GM12878 (cell line): ENCODE measurements at regions not wholly inside any gene's neighbourhood (a gene's known extent, or its start where the extent isn't known, plus 50 kb on each side); places are given as distances from the start of the nearest gene placed in this dataset.

Experiments
- ATAC-seq: fragments of 200-7000 bp; cut with Tn5 transposase; 3 replicates; pipeline ENCODE4 v1.9.1; 2020; ENCODE audit warnings: mild to moderate bottlenecking, moderate library complexity
- BruUV-seq: library from RNA; stranded (reverse); fragments of 400-500 nt; replicated peaks from 2 replicates; lab custom pipeline; 2021; lab: Mats Ljungman, UMichigan
- CTCF ChIA-PET: fragments of 300-600 bp; sonication (Branson Sonifier 250); formaldehyde crosslinking; extraction: SDS; loops from one replicate; lab custom pipeline; 2021; ENCODE audit warnings: inconsistent platforms; lab: Yijun Ruan, JAX
- POLR2A ChIA-PET: fragments of 350-600 bp; formaldehyde crosslinking; extraction: SDS; loops from one replicate; lab custom pipeline; 2021; ENCODE audit warnings: inconsistent platforms; lab: Charles Lee
- RAD21 ChIA-PET: fragments of 300-600 bp; sonication (Branson Sonifier 250); formaldehyde crosslinking; loops from one replicate; lab custom pipeline; 2023; ENCODE audit warnings: antibody characterized with exemption; ENCODE audit not compliant: unreplicated experiment; lab: Charles Lee
- SMC1A ChIA-PET: fragments of 300-600 bp; sonication (Branson Sonifier 250); formaldehyde crosslinking; loops from one replicate; lab custom pipeline; 2023; ENCODE audit not compliant: unreplicated experiment, uncharacterized antibody; lab: Charles Lee
- DNase-seq: peaks from one replicate; pipeline ENCODE4 v3.0.0-alpha.2; 2011; ENCODE audit warnings: low read depth, low spot score
- FAIRE-seq: peaks from 3 replicates; lab custom pipeline; 2011; peaks lifted over from hg19 to GRCh38; lab: Jason Lieb, UNC
- H2AFZ ChIP-seq: 2 replicates; pipeline ENCODE4 v1.6.0; 2011; ENCODE audit warnings: low read depth, low read length, control low read depth; ENCODE audit not compliant: control insufficient read depth
- H3K27ac ChIP-seq: 2 replicates; pipeline ENCODE4 v1.5.1; 2011; ENCODE audit warnings: control low read depth; ENCODE audit not compliant: control insufficient read depth, insufficient read depth
- H3K27me3 ChIP-seq, 2 experiments: replicated peaks in 1 of 2; 2 replicates each; pipeline versions ENCODE4 v1.6.0 to v1.6.1; 2011; ENCODE audit warnings: low read length in 1 of 2; ENCODE audit not compliant: control insufficient read depth in 2 of 2, insufficient read depth in 2 of 2
- H3K36me3 ChIP-seq, 2 experiments: 2 replicates each; pipeline ENCODE4 v1.5.1; 2011; ENCODE audit warnings: low read length in 1 of 2; ENCODE audit not compliant: control insufficient read depth in 2 of 2, insufficient read depth in 2 of 2
- H3K4me1 ChIP-seq: 2 replicates; pipeline ENCODE4 v1.6.1; 2011; ENCODE audit warnings: mild to moderate bottlenecking, low read length, moderate library complexity, mixed read lengths; ENCODE audit not compliant: control insufficient read depth, insufficient read depth
- H3K4me2 ChIP-seq: 2 replicates; pipeline ENCODE4 v1.6.0; 2011; ENCODE audit warnings: control low read depth; ENCODE audit not compliant: control insufficient read depth, insufficient read depth
- H3K4me3 ChIP-seq: fragments of 200-600 bp; sonication (generic); 2 replicates; pipeline ENCODE4 v1.5.1; 2016
- H3K79me2 ChIP-seq: 2 replicates; pipeline ENCODE4 v1.6.0; 2011; ENCODE audit warnings: low read length; ENCODE audit not compliant: control insufficient read depth, insufficient read depth
- H3K9ac ChIP-seq: 2 replicates; pipeline ENCODE4 v1.8.0; 2011; ENCODE audit warnings: low read length, control low read depth, mixed read lengths; ENCODE audit not compliant: control insufficient read depth, insufficient read depth
- H3K9me3 ChIP-seq: replicated peaks from 3 replicates; pipeline ENCODE4 v1.5.1; 2011; ENCODE audit warnings: mild to moderate bottlenecking, low read length; ENCODE audit not compliant: control insufficient read depth, insufficient read depth
- H4K20me1 ChIP-seq: 2 replicates; pipeline ENCODE4 v1.6.0; 2011; ENCODE audit not compliant: control insufficient read depth, insufficient read depth
- BACH1 ChIP-seq: fragments of 450-650 bp; IDR thresholded peaks from 2 replicates; pipeline ENCODE4 v1.6.1; 2017; ENCODE audit warnings: mild to moderate bottlenecking, borderline replicate concordance
- BCL3 ChIP-seq: IDR thresholded peaks from 2 replicates; pipeline ENCODE4 v1.6.1; 2011; ENCODE audit warnings: borderline replicate concordance, low read depth, mild to moderate bottlenecking, moderate library complexity, low read length; ENCODE audit not compliant: insufficient read depth, poor library complexity, severe bottlenecking
- CBX5 ChIP-seq: sonication (generic); IDR thresholded peaks from 2 replicates; pipeline ENCODE4 v1.6.1; 2016; ENCODE audit warnings: low read depth, moderate library complexity, mild to moderate bottlenecking, inconsistent platforms
- EGR1 ChIP-seq, 2 experiments: IDR thresholded peaks; 1 replicate in 1 of 2; 2 replicates in 1 of 2; pipeline ENCODE4 v1.6.1; 2011 to 2012; ENCODE audit warnings: low read depth in 2 of 2, low read length in 2 of 2, borderline replicate concordance in 1 of 2, mild to moderate bottlenecking in 1 of 2, moderate library complexity in 1 of 2
- EP300 ChIP-seq, 2 experiments: fragments of 150-350 bp in 1 of 2; IDR thresholded peaks; 2 replicates each; pipeline ENCODE4 v1.6.1; 2011 to 2012; ENCODE audit warnings: low read depth in 2 of 2, low read length in 2 of 2, borderline replicate concordance in 1 of 2, improper control_type of control experiment in 1 of 2, inconsistent platforms in 1 of 2; ENCODE audit not compliant: control insufficient read depth in 1 of 2
- FOXM1 ChIP-seq: IDR thresholded peaks from 2 replicates; pipeline ENCODE4 v1.6.1; 2012; ENCODE audit warnings: low read depth, mild to moderate bottlenecking, inconsistent platforms, low read length, moderate library complexity
- GATAD2B ChIP-seq: fragments of 450-650 bp; conservative IDR thresholded peaks from 2 replicates; pipeline ENCODE4 v1.6.1; 2017; ENCODE audit warnings: low read depth, mild to moderate bottlenecking, moderate library complexity
- NR2F1 ChIP-seq: fragments of 450-650 bp; conservative IDR thresholded peaks from 2 replicates; pipeline ENCODE4 v1.6.1; 2017; ENCODE audit warnings: mild to moderate bottlenecking
- SMARCA5 ChIP-seq: fragments of 450-650 bp; IDR thresholded peaks from 2 replicates; pipeline ENCODE4 v1.6.1; 2017; ENCODE audit warnings: mild to moderate bottlenecking
- SUPT20H ChIP-seq: IDR thresholded peaks from 2 replicates; pipeline ENCODE4 v1.6.1; 2011; ENCODE audit warnings: low read depth, mild to moderate bottlenecking, low read length, moderate library complexity, borderline replicate concordance; ENCODE audit not compliant: control insufficient read depth
- ZNF207 ChIP-seq: fragments of 450-650 bp; IDR thresholded peaks from 2 replicates; pipeline ENCODE4 v1.6.1; 2014; ENCODE audit warnings: antibody characterized with exemption, mild to moderate bottlenecking, borderline replicate concordance
- ZNF24 ChIP-seq: fragments of 450-650 bp; IDR thresholded peaks from 2 replicates; pipeline ENCODE4 v1.6.1; 2017; ENCODE audit warnings: antibody characterized with exemption, mild to moderate bottlenecking
- WGBS: methylation state at CpG from one replicate; pipeline ENCODE4 v1.1.6; 2016; ENCODE audit warnings: low lambda C conversion rate; ENCODE audit not compliant: insufficient replicate concordance, insufficient coverage; ENCODE audit errors: missing lambda C conversion rate; 5-methylcytosine and 5-hydroxymethylcytosine counted together
- in situ Hi-C: fragments of 300-500 bp; cut with MboI; formaldehyde crosslinking; loops from 9 replicates; pipeline ENCODE4 v1.14.3; 2018; ENCODE audit warnings: mixed read lengths
- intact Hi-C: fragments of 100-400 bp; cut with micrococcal nuclease; formaldehyde crosslinking; loops from one replicate; pipeline ENCODE4 v1.14.2; 2022; ENCODE audit not compliant: unreplicated experiment

GRCh38 chr2:126776255-126776654 lies 120.3 kb downstream of the GYPC start:
- BruUV-seq: no TSS peak
- RAD21 ChIA-PET: interaction anchor here (0.6 to 5.1 kb wide), 6 partner anchors 11 to 249 kb away, joined by 4 to 58 read pairs (median 6); no protein-coding TSS in a partner anchor
- SMC1A ChIA-PET: interaction anchor here (0.7 to 6.4 kb wide), 11 partner anchors 23 to 515 kb away, joined by 3 to 58 read pairs (median 3); no protein-coding TSS in a partner anchor
- in situ Hi-C loops (no loop called here), intact Hi-C loops (loop anchor here (2.0 to 10.0 kb wide), 4 partner anchors 119 to 1971 kb away; partner anchors contain the start of gene GYPC)
- ATAC-seq (no peak), FAIRE-seq (no peak), DNase-seq (no peak)
- Histone ChIP-seq H4K20me1 (no peaks in the 10 kb centered on the region), H3K27me3 (no peaks in the 10 kb centered on the region), H3K4me3 (no peak overlapping the region), H3K9me3 (no peaks in the 10 kb centered on the region), H3K36me3 (no peaks in the 10 kb centered on the region), H3K4me2 (no peak overlapping the region), H3K79me2 (no peaks in the 10 kb centered on the region), H3K9ac (no peak overlapping the region), H2AFZ (no peak overlapping the region), H3K4me1 (peaks cover 6% of the 10 kb centered on the region), H3K27ac (no peak overlapping the region)
- POLR2A ChIA-PET: no interaction called here
- WGBS: 27% methylated on average over 9 of the region's 9 CpGs
- CTCF ChIA-PET: interaction anchor here (0.9 to 7.6 kb wide), 17 partner anchors 21 to 417 kb away, joined by 3 to 124 read pairs (median 4); no protein-coding TSS in a partner anchor
- TF ChIP-seq SUPT20H: no peak
- no peak for TF ChIP-seq BACH1
- TF ChIP-seq FOXM1: no peak

GRCh38 chr2:126776692-126777619 lies 121.0 kb downstream of the GYPC start:
- peak overlapping the region; percentile 44; the same call in 1 of the 2 replicates for H3K9ac ChIP-seq
- POLR2A ChIA-PET: interaction anchor here (0.6 kb wide), 1 partner anchor 305 kb away, joined by 7 read pairs; no protein-coding TSS in a partner anchor
- intact Hi-C loops: loop anchor here (1.0 to 10.0 kb wide), 6 partner anchors 120 to 1972 kb away; partner anchors contain the start of gene GYPC
- no peak for TF ChIP-seq ZNF24
- peak in 1 of 2 experiments; percentile 55; a peak in 1 of 3 replicates for TF ChIP-seq EGR1 (IDR thresholded peaks at IDR 0.05; ENCODE audit: borderline replicate concordance in 1 of 2, low read depth in 2 of 2, low read length in 2 of 2)
- no peak for TF ChIP-seq BCL3
- TF ChIP-seq ZNF207: 0 out of 2 replicates have a peak, but pooled peaks have one; percentile 46
- peak in 1 of 2 experiments; percentile 28; a peak in 1 of 4 replicates for TF ChIP-seq EP300 (IDR thresholded peaks at IDR 0.05; ENCODE audit: borderline replicate concordance in 1 of 2, control insufficient read depth in 1 of 2, low read depth in 2 of 2, low read length in 2 of 2)
- peak; percentile 69; the same call in 1 of the 2 replicates for TF ChIP-seq GATAD2B
- no peak for TF ChIP-seq CBX5
- TF ChIP-seq SMARCA5: peak; percentile 21; the same call in 1 of the 2 replicates
- TF ChIP-seq NR2F1: peak; percentile 42; the same call in 1 of the 2 replicates

More at GRCh38 chr2:126776692-126777619, 121.0 kb downstream of the GYPC start:
- ChIA-PET SMC1A (interaction anchor here (0.6 to 6.4 kb wide), 15 partner anchors 14 to 548 kb away, joined by 3 to 58 read pairs (median 3); no protein-coding TSS in a partner anchor), RAD21 (interaction anchor here (0.6 to 5.1 kb wide), 11 partner anchors 12 to 1200 kb away, joined by 3 to 58 read pairs (median 4); no protein-coding TSS in a partner anchor), CTCF (interaction anchor here (0.6 to 7.6 kb wide), 24 partner anchors 22 to 529 kb away, joined by 3 to 124 read pairs (median 4); no protein-coding TSS in a partner anchor)
- ATAC-seq (peak; percentile 95), FAIRE-seq (no peak), DNase-seq (peak; percentile 30)
- H3K9me3 ChIP-seq: no peaks in the 10 kb centered on the region
- no peaks in the 10 kb centered on the region for H3K79me2 ChIP-seq
- peaks cover 6% of the 10 kb centered on the region for H3K4me1 ChIP-seq
- no peaks in the 10 kb centered on the region for H3K27me3 ChIP-seq
- no peaks in the 10 kb centered on the region for H3K36me3 ChIP-seq
- H3K4me3 ChIP-seq: peak overlapping the region; percentile 70
- H2AFZ ChIP-seq: peak overlapping the region; percentile 92
- no TSS peak for BruUV-seq
- no peaks in the 10 kb centered on the region for H4K20me1 ChIP-seq
- in situ Hi-C loops: no loop called here
- peak overlapping the region; percentile 25; the same call in 1 of the 2 replicates for H3K27ac ChIP-seq
- peak overlapping the region; percentile 100 for H3K4me2 ChIP-seq
- WGBS: under 1% methylated on average over 52 of the region's 68 CpGs
